NB4 (cell line): ENCODE measurements at regions not wholly inside any gene's neighbourhood (a gene's known extent, or its start where the extent isn't known, plus 50 kb on each side); places are given as distances from the start of the nearest gene placed in this dataset.

Experiments used
- CTCF ChIP-seq: IDR thresholded peaks from one replicate; pipeline ENCODE4 v1.5.1; 2012; ENCODE audit warnings: low read depth, low read length
- MAX ChIP-seq: IDR thresholded peaks from 2 replicates; pipeline ENCODE4 v1.6.1; 2011; ENCODE audit warnings: low read depth, low read length
- MYC ChIP-seq: IDR thresholded peaks from 2 replicates; pipeline ENCODE4 v1.6.1; 2011; ENCODE audit warnings: low read depth, low read length
- POLR2A ChIP-seq: IDR thresholded peaks from 2 replicates; pipeline ENCODE4 v1.6.1; 2011; ENCODE audit warnings: mild to moderate bottlenecking; ENCODE audit not compliant: insufficient read length; ENCODE audit errors: extremely low read depth

- TF ChIP-seq CTCF (peak; percentile 81), MAX (no peak), POLR2A (no peak), MYC (no peak)
Measured at GRCh38 chr6:127641905-127642304, 64.9 kb downstream of the C6orf58 start.
